CMK (cell line): ENCODE measurements at regions not wholly inside any gene's neighbourhood (a gene's known extent, or its start where the extent isn't known, plus 50 kb on each side); places are given as distances from the start of the nearest gene placed in this dataset.
"Not testable (repeated sequence)": the region's sequence is repeated elsewhere in the genome, so short reads cannot be mapped to it uniquely, and the experiment has no call there.

Source experiments
- DNase-seq: peaks from one replicate; pipeline ENCODE4 v3.0.0-alpha.2; 2010; ENCODE audit warnings: low read depth

DNA sequence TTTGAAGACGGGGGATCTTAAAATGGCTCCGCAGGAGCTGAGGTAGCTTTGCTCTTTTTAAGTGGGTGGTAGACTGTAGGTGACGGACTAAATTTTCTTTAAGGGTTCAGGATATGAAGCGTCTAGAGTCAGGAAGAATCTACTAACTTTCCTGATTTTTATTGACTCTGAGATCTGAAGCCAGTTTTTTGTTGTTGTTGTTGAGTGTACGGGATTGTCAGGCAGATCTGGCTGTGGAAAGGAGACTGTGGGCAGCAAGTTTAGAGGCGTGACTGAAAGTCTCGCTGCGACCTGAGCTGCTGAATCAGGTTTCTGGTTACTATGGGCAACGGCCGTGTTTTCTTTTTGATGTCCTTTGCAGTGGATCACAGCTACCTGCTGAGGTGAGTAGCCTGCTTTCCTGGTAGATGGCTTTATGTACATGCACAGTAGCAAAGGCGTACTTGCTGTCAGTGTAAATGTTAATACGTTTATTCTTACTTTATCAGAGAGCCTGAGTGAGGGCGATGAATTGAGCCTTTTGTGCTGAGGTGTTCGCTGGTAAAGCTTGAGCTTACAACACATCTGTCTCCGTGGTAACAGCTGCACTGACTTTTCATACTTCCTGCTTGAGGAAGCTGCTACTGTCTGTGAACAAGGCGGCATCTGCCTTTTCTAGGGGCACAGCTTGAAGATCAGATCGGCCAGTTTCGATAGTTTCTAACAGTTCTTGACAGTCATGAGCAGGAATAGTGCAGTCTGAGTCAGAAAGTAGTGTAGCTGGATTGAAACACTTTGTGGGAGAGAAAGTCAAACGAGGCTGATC is 193.7 kb downstream of the OTOP1 start:
- not testable (repeated sequence) for DNase-seq

DNA sequence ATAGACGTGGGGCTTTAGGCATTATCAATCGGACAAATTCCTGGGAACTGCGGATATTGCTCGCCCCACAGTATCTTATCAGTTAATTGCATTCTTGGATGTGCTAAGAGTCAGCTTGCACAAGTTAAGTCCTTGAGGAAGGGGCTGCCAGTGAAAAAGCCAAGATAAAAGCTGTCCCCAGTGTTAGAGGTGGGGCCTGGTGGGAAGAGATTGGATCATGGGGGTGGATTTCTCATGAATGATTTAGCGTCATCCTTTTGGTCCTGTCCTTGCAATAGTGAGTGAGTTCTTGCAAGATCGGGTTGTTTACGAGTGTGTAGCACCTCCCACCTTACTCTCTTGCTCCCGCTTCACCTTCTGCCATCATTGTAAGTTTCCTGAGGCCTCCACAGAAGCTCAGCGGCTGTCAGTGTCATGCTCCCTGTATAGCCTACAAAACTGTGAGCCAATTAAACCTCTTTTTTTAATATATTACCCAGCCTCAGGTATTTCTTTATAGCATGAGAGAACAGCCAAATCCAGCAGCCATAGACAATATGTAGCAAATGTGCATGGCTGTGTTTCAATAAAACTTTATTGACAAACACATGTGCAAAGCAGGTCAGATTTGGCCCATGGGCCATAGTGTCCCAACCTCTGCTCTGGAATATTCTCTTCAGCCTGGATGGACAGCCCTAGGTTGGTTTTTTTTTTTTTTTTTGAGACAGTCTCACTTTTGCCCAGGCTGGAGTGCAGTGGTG is 189.2 kb downstream of the OTOP1 start:
- DNase-seq = not testable (repeated sequence)

DNA sequence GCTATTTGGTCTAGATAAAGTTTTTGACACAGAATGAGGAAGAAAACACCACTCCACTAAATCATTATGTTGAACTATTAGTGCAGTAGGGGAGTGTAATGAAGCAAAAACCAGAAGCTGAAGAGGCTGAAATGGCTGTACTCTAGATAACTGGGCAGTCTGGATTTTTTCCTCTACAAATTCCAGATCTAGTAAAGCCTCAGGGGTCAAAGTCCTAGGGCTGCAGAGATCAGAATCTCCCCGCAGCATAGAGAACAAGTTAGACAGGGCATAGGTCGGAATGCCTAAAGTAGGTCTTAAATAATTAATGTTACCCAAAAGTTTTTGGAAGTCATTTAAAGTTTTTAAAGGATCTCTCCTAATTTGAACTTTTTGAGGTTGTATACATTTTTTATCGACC is 180.9 kb downstream of the OTOP1 start:
- not testable (repeated sequence) for DNase-seq

DNA sequence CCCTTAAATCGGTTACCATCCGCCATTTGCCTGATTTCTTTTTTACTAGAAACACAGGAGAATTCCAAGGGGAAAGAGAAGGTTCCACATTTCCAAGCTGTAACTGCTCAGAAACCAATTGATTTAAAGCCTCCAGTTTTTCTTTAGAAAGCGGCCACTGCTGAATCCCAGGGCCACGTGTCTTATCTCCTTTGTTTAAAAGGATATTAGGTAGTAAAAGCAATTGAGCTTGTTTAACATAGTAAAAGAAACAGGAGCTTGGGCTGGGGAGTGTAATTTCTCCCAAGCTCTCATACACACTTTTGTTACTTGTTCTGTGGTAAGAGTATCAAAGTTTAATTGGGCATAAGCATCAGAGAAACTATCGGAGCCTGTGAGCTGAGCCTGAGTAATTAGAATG is 180.0 kb downstream of the OTOP1 start:
- DNase-seq = not testable (repeated sequence)

DNA sequence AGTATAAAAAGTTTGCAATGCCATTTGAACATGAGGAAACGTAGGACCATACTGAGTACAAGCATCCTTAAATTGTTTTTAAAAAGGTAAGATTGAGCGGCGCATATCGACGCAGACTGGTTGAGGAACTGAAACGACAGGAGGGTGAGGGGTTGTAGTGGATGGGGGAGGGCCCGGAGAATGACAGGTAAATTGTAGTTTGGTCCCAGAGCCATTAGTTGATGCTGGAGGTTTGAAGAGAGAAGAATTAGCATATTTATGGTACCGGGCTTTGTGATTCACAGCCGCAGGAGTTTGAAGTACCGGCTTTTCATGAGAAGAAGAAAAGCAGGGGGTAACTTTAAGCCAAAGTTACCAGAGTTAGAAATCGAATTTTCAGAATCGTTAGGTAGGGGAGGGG is 179.5 kb downstream of the OTOP1 start:
- DNase-seq = not testable (repeated sequence)

DNA sequence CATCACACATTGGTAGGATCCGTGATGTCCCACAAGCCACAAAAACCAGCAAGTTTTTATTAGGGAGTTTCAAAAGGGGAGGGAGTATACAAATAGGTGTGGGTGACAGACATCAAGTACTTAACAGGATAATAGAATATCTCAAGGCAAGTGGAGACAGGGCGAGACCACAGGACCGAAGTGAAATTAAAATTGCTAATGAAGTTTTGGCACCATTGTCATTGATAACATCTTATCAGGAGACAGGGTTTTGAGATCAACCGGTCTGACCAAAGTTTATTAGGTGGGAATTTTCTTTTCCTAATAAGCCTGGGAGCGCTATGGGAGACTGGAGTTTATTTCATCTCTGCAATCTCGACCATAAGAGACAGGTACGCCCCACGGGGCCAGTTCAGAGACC is 178.5 kb downstream of the OTOP1 start:
- not testable (repeated sequence) for DNase-seq

DNA sequence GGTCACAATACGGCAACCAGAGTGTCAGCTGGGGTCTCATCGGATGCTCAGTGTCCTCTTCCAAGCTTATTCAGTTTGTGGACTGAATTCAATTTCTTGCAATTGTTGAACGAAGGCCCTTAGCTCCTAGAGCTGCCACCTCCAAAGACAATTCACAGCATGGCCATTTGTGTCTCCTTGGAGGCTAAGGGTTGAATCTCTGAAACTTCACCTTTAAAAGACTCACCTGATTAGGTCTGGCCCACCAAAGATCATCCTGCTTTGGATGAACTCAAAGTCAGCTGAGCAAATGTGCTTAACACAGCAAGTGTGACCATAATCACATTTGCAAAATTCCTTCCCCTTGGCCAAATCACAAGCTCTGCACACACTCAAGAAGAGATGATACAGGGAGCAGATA is 175.9 kb downstream of the OTOP1 start:
- not testable (repeated sequence) for DNase-seq

DNA sequence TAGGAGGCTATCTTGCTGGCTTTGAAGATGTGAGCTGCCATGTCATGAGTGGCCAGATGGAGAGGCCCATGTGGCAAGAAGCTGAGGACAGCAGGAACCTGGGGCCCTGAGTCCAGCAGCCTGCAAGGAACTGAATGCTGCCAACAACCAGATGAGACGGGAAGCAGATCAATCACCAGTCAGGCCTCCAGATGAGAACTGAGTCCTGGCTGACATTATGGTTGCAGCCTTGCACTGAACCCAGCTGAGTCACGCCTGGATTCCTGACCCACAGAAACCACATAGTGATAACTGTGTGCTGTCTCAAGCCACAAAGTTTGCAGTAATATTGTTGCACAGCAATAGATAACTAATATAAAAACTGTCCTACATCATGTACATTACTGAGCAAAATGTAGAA is 173.8 kb downstream of the OTOP1 start:
- DNase-seq = peak; percentile 9

DNA sequence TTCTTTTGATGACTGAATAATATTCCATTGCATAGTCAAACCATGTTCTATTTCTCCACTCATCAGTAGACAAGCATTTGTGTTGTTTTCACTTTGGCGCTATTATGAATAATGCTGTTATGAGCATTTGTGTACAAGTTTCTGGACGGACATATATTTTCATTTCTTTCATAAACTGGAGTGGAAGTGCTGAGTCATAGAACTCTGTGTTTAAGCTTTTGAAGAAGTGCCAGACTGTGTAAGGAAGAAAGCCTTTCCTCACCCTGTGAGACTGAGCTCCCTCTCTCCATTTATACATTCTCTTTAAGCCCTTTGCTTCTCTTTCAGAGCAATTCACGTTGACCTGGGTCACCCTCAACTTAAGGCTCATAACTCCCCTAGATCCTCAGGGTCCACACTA is 169.5 kb downstream of the OTOP1 start:
- DNase-seq = not testable (repeated sequence)

DNA sequence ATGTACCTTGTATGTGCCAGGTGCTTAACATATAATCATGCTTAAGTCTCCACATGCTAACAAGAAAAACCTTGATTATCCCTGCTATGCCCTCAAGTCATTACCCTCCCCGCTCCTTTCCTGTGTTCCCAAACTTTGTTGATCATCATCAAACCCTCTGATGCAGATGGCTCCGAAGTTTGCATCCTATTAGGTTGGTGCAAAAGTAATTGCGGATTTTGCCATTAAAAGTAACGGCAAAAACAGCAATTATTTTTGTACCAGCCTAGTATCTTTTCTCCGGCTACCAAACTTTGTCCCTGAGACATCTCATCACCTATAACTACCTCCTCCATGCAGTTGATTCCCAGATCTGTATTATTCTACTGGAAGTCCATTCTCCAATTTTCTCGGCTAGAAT is 142.6 kb downstream of the OTOP1 start:
- not testable (repeated sequence) for DNase-seq

DNA sequence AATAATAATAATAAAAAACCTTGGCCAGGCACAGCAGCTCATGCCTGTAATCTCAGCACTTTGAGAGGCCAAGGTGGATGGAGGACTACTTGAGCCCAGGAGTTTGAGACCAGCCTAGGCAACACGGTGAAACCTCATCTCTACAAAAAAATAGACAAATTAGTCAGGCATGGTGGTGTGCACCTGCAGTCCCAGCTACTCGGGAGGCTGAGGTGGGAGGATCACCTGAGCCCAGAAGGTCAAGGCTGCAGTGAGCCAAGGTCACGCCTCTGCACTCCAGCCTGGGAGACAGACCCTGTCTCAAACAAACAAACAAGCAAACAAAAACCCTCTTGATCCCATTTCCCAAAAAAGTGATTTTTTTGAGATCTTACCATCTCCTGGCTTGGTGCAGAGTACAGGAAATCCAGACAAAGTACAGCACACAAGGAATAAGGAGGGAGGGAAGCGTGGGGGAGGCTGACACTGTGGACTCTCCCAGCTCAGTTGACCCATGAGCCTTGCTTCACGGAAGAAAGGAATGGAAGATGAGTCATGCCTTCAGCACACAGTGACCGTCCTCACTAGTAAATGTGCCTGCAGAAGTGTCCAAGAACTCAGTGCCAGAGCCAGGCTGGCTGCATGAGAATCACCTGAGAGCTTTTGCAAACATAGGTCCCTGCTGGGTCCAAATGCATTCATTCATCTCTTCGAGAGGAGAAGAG is 136.9 kb downstream of the OTOP1 start:
- not testable (repeated sequence) for DNase-seq

DNA sequence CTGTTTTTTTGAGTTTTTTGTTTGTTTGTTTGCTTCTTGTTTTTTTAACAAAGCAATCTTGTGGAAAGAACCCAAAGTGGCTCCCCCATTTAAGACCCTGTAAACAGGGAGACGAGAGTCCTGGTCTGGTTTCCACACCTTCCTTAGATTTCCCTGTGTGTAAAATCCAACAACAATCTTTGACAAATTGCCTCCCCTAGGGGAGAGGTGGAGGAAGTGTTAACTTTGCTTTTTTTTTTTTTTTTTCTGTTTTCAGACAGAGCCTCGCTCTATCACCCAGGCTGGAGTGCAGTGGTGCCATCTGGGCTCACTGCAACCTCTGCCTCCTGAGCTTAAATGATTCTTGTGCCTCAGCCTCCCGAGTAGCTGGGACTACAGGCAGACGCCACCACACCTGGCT is 136.0 kb downstream of the OTOP1 start:
- not testable (repeated sequence) for DNase-seq

DNA sequence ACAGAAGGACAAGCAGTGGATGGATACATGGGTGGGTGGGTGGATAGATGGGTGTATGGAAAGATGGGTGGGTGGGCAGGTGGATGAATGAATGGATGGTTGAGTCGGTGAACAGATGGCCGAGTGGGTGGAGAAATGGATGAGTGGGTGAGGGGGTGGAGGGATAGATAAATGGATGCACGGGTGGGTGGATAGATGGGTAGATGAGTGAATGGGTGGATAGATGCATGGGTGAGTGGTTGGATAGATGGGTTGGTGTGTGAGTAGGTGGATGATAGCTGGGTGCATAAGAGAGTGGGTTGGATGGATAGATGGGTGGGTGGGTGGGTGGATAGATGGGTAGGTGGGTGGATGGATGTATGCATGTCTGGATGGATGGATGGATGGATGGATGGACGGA is 134.6 kb downstream of the OTOP1 start:
- DNase-seq = not testable (repeated sequence)

DNA sequence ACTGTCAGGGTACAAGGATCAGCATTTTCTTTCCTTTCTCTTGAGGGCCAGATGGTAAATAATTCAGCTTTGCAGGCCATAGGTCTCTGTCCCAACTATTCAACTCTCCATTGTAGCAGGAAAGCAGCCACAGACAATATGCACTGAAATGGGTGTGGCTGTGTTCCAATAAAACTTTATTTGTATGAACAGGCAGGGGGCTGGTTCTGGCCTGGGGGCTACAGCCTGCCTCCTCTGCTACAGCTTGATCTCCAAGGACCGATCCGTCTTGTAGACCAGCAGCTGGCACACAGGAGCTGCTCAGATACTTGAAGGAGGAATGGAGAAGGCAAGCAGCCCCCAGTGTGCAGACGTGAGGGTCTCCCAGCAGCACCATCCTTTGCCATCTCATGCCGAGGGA is 127.1 kb downstream of the OTOP1 start:
- DNase-seq = not testable (repeated sequence)

DNA sequence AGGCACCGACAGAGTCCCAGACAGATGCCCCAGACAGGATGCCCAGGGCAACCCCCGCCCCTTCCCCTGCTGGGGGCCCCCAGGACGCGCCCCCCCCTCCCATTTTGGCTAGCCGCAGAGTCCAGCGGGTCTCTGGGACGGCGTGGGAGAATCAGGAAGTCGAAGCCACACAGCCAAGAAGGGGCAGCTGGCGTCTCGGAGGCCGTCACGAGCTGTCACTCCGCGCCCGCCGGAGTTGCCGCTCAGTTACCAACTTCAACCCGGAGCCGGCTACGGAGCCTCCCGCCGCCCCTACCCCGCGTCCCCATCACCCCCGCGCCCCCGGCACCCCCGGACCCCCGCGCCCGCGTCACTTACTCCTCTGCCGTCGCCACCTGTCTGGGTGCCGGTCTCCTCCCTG is 119.8 kb downstream of the OTOP1 start:
- DNase-seq = peak; percentile 1

DNA sequence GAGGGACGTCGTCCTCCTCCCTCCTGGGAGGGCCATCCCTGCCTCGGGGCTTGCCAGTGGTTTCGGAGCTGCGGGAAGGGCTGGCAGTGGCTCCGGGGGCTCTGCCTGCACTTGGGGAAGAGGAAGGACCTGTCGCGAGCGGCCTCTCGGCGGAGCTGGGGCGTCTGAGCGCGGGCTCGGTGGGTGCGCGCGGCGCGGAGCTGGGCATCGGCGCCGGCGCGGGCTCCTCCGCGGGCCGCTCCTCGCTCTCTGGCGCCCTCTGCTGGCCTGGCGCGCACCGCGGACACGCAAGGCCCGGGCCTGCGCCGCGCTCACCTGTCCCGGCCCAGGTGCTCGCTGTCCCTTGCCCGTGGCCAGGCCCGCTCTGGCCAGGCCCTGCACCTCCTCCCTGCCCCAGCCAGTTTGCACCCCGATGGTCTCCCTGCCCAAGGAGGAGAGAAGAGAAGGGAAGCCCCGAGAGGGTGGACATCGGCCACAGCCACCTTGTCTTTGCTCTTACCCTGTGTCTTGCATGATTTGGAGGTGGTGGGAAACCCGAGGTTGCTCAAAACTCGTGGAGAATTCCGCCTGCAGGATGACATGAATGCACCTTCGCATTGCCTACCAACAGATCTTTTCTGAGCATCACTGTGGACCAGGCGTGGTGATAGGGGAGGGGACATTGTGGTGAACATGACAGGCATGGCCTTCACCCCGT is 119.2 kb downstream of the OTOP1 start:
- DNase-seq = peak; percentile 20

DNA sequence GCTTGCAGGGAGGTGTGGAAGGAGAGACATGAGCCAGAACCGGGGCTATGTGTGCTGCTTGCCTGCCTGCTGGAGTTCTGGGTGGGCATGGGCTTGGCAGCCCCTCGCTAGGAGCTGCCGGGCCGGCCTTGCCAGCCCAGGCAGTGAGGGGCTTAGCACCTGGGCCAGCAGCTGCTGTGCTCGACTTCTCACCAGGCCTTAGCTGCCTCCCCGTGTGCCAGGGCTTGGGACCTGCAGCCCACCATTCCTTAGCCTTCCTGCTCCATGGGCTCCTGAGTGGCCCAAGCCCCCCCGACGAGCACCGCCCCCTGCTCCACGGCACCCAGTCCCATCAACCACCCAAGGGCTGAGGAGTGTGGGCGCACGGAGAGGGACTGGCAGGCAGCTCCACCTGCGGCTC is 111.3 kb downstream of the OTOP1 start:
- DNase-seq = not testable (repeated sequence)

DNA sequence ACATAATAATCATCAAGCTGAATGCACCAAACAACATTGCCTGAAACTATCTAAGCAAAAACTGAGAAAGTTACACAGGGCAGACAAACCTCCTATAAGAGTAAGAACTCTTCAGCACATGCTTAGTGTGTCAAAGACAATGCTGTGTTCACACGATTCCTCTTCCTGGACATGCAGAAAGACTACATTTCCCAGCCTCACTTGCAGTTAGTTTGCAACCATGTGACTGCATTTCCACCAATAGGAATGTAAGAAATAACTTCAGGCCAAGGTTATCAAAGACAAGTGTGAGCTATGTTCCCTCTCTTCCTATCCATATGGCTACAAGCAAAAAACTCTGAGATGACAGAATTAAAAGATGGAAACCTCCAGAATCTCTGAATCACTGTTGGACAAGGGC is 109.8 kb downstream of the OTOP1 start:
- DNase-seq = peak; percentile 4

DNA sequence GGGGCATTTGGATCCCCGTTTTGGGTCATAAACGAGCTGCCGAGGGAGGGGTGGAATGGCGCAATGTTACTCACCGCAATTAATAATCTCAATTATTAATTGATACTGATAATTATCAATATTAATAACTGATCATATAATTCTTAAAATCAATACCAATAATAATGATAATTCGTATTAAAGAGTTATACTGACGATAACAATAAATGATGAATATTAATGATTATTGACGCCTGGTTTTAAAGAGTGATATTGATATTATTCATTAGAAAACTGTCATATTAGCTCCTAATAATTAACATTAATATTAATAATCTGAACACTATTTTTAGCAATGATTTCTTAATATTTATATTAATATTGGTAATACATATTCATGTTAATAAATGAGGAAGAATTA is 92.4 kb downstream of the OTOP1 start:
- DNase-seq = not testable (repeated sequence)

DNA sequence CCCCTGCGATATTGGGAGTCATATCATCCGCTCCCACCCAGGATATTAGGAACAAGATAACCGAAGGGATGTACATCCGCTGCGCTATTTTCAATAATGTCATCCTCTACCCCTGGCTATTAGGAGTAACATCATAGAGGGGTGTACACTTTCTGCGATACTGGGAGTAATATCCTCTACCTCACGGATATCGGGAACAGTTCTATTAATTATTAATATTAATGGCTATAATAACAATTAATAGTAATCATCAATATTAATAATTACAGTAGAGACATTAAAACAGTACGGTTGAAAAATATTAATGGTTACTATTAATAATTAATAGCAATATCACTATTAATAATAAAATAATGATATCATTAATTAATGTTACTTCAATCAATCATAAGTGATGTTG is 90.1 kb downstream of the OTOP1 start:
- not testable (repeated sequence) for DNase-seq
